DMS53 (cell line): ENCODE measurements at regions not wholly inside any gene's neighbourhood (a gene's known extent, or its start where the extent isn't known, plus 50 kb on each side); places are given as distances from the start of the nearest gene placed in this dataset.

Experiments
- DNase-seq: peaks from one replicate; lab custom pipeline; 2025; lab: John Stamatoyannopoulos, UW

DNA sequence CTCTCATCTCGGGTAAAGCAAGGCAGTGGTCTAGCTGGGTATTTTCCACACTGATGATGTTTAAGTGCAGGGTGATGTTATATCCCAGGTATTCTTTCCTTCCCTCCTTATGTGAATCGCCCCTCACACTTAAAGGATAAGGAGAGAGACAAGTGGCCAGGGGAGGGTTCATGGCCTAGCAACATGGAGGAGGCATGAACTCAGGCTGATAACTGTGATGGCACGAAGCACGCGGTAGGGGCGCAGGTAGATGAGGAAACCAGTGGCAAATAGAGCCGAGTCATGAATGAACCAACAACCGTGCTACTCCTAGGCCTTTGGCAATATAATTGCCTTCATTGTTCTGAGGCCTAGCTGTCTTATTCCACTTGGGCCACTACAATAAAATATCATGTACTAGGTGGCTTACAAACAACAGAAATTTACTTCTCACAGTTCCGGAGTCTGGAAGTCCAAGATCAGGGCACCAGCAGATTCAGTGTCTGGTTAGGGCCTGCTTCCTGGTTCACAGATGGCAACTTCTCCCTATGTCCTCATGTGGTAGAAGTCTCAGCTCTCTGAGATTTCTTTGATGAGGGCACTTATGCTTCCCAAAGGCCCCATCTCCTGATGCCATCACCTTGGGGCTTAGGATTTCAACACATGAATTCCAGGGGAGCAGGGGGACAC, 56.0 kb upstream of the PIK3CG start:
- DNase-seq, result no peak

DNA sequence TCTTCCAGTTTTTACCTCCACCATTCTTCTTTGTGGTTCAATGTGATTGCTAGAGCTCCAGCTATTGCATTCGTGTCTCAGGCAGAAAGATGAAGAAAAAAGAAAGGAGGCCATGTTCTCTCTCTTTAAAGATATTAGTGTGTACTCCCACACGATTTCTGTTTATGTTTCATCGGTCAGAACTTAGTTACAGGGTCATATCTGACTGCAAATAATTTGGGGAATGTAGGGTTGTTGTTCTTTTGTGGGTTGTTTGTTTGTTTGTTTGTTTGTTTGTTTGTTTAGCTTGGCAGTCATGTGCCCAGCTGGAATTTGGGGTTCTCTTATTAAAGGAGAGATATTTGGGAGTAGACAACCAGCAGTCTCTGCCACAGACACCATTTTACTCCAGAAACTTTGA, 53.6 kb upstream of the PIK3CG start:
- DNase-seq, result no peak

DNA sequence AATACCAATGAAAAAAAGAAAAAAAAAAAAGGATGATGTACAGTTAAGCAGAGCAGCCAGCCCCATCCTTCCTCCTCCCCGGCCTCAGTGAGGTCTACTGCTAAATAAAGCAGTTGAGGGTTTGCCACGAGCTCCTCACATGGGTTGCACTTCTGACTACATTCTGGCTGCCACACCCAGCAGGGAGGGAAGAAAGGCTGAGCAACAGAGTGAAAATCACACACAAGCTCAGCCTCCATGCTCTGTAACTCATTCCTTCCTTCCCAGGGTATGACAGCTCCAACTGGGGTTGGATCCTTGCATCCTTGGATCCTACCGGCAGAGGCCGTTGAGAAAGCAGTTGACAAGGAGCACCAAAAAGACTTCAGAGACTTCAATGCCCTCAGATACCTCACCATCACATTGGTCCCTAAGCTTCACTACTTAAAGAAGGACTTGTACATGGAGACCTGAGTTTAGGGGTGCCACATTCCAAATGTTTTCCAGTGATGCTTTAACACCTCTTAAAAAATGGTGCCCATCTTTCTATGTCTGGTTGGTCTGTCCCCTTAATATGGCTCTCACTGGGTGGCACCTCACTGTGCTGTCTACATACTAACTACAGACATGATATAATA, 52.9 kb upstream of the PIK3CG start:
- DNase-seq, result no peak

DNA sequence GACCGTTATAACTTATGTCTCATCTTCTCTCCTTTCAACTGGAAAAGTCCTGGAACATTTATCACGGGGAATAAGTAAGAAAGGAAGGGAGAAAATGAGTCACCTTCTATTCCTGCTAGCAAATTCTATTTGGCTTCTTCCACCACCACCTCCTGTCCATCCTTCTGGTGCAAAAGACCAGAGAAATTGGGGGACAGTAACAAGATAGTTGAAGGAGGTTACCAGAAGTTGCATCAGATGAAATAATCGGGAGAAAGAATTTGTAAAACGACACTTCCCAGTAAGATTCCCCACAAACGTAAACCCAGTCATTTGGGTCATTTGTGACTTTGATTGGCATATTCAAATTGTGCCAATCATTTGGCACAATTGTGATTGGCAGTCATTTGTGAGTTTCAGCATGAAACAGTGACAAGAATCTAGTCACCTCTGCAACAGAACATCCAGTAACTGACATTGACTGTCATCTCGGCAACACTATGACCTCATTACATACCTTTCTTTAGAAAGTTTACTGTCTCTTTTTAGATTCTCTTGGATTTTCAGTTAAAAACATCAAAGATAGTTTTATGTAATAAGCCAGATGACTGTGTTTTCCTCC, 51.3 kb upstream of the PIK3CG start:
- no peak for DNase-seq

DNA sequence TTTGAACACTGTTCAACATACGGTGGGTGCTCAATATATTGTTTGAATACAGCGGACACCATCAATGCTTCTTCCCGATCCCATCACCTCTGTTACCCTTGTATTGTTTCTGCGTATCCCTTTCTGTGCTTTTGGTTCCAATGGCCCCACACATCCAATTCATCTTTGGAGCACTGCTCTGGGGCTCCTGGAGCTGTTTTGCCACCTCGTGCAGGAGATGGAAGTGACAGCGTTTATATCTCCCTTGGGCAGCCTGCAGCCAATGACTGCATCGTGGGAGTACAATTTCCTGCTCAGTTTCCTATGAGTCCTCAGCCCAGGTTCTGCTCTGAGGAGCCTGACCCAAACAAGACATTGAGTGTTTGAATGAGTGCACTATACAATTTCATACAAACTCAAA, 50.2 kb upstream of the PIK3CG start:
- no peak for DNase-seq
